ENCODE measurements at regions not wholly inside any gene's neighbourhood (a gene's known extent, or its start where the extent isn't known, plus 50 kb on each side); places are given as distances from the start of the nearest gene placed in this dataset.
"Not testable (repeated sequence)": the region's sequence is repeated elsewhere in the genome, so short reads cannot be mapped to it uniquely, and the experiment has no call there.

- no peaks in the 10 kb centered on the region for H3K79me2 ChIP-seq (ENCODE audit: low read length)
- TF ChIP-seq EZH2 (optimal IDR thresholded peaks at IDR 0.05; ENCODE audit: low read depth, low read length) = no peak
Observed at GRCh38 chr6:114878091-114878490, 535.3 kb upstream of the HS3ST5 start.

GRCh38 chr6:114874410-114874809 lies 531.6 kb upstream of the HS3ST5 start:
- Histone ChIP-seq H3K27me3 (replicated peaks; ENCODE audit: insufficient read depth, low read length) (no peaks in the 10 kb centered on the region), H3K79me2 (ENCODE audit: low read length) (no peaks in the 10 kb centered on the region), H3K9me3 (replicated peaks; ENCODE audit: insufficient read depth, low read length) (no peaks in the 10 kb centered on the region), H3K9ac (ENCODE audit: low read length) (no peak overlapping the region), H3F3A (ENCODE audit: insufficient read depth, low read length) (no peaks in the 10 kb centered on the region), H2AFZ (ENCODE audit: low read length) (no peak overlapping the region), H3K4me2 (ENCODE audit: low read depth, low read length) (no peak overlapping the region), H3K27ac (ENCODE audit: low read length) (no peak overlapping the region), H3K36me3 (replicated peaks; ENCODE audit: insufficient read depth, low read length) (no peaks in the 10 kb centered on the region), H3K4me1 (ENCODE audit: low read length) (no peaks in the 10 kb centered on the region), H4K20me1 (ENCODE audit: insufficient read depth, low read length) (no peaks in the 10 kb centered on the region), H3K9me2 (replicated peaks; ENCODE audit: insufficient read depth, low read length) (no peaks in the 10 kb centered on the region), H3K4me3 (ENCODE audit: low read length) (no peak overlapping the region)
- TF ChIP-seq CTCF (IDR thresholded peaks at IDR 0.05; ENCODE audit: low read length) (no peak), EZH2phosphoT487 (IDR thresholded peaks at IDR 0.05; ENCODE audit: low read length) (no peak), EZH2 (optimal IDR thresholded peaks at IDR 0.05; ENCODE audit: low read depth, low read length) (no peak)
- DNase-seq = no peak

More at GRCh38 chr6:114878091-114878490, 535.3 kb upstream of the HS3ST5 start:
- no peak overlapping the region for H3K27ac ChIP-seq (ENCODE audit: low read length)
- H3K4me3 ChIP-seq (ENCODE audit: low read length) = no peak overlapping the region
- H3K9ac ChIP-seq (ENCODE audit: low read length) = no peak overlapping the region
- H4K20me1 ChIP-seq (ENCODE audit: insufficient read depth, low read length) = no peaks in the 10 kb centered on the region
- H3K9me2 ChIP-seq (replicated peaks; ENCODE audit: insufficient read depth, low read length) = no peaks in the 10 kb centered on the region
- no peaks in the 10 kb centered on the region for H3K27me3 ChIP-seq (replicated peaks; ENCODE audit: insufficient read depth, low read length)
- H3K36me3 ChIP-seq (replicated peaks; ENCODE audit: insufficient read depth, low read length) = no peaks in the 10 kb centered on the region
- H3K4me1 ChIP-seq (ENCODE audit: low read length) = no peaks in the 10 kb centered on the region
- H3F3A ChIP-seq (ENCODE audit: insufficient read depth, low read length) = no peaks in the 10 kb centered on the region
- no peaks in the 10 kb centered on the region for H3K9me3 ChIP-seq (replicated peaks; ENCODE audit: insufficient read depth, low read length)
- DNase-seq = no peak
- no peak overlapping the region for H2AFZ ChIP-seq (ENCODE audit: low read length)
- no peak overlapping the region for H3K4me2 ChIP-seq (ENCODE audit: low read depth, low read length)

GRCh38 chr6:114865506-114865905 lies 522.7 kb upstream of the HS3ST5 start:
- not testable (repeated sequence) for H3K9me2 ChIP-seq (replicated peaks; ENCODE audit: insufficient read depth, low read length); H4K20me1 ChIP-seq (ENCODE audit: insufficient read depth, low read length); H3K9me3 ChIP-seq (replicated peaks; ENCODE audit: insufficient read depth, low read length); H3K79me2 ChIP-seq (ENCODE audit: low read length); H3K4me3 ChIP-seq (ENCODE audit: low read length); H3K4me1 ChIP-seq (ENCODE audit: low read length); H2AFZ ChIP-seq (ENCODE audit: low read length); H3F3A ChIP-seq (ENCODE audit: insufficient read depth, low read length); H3K27ac ChIP-seq (ENCODE audit: low read length); H3K9ac ChIP-seq (ENCODE audit: low read length); H3K27me3 ChIP-seq (replicated peaks; ENCODE audit: insufficient read depth, low read length); DNase-seq; H3K36me3 ChIP-seq (replicated peaks; ENCODE audit: insufficient read depth, low read length); H3K4me2 ChIP-seq (ENCODE audit: low read depth, low read length)

GRCh38 chr6:114863610-114864009 lies 520.8 kb upstream of the HS3ST5 start:
- no peaks in the 10 kb centered on the region for H4K20me1 ChIP-seq (ENCODE audit: insufficient read depth, low read length)
- no peak overlapping the region for H3K4me3 ChIP-seq (ENCODE audit: low read length)
- H3K27me3 ChIP-seq (replicated peaks; ENCODE audit: insufficient read depth, low read length) = no peaks in the 10 kb centered on the region
- no peaks in the 10 kb centered on the region for H3K36me3 ChIP-seq (replicated peaks; ENCODE audit: insufficient read depth, low read length)
- H3K27ac ChIP-seq (ENCODE audit: low read length) = no peak overlapping the region
- H3K4me1 ChIP-seq (ENCODE audit: low read length) = no peaks in the 10 kb centered on the region
- H3K9ac ChIP-seq (ENCODE audit: low read length) = no peak overlapping the region
- H3K9me2 ChIP-seq (replicated peaks; ENCODE audit: insufficient read depth, low read length) = no peaks in the 10 kb centered on the region
- no peak for DNase-seq
- TF ChIP-seq EZH2phosphoT487 (IDR thresholded peaks at IDR 0.05; ENCODE audit: low read length) (no peak), EZH2 (optimal IDR thresholded peaks at IDR 0.05; ENCODE audit: low read depth, low read length) (no peak), CTCF (IDR thresholded peaks at IDR 0.05; ENCODE audit: low read length) (no peak)
- H3K4me2 ChIP-seq (ENCODE audit: low read depth, low read length) = no peak overlapping the region
- no peaks in the 10 kb centered on the region for H3F3A ChIP-seq (ENCODE audit: insufficient read depth, low read length)
- H3K9me3 ChIP-seq (replicated peaks; ENCODE audit: insufficient read depth, low read length) = no peaks in the 10 kb centered on the region
- H2AFZ ChIP-seq (ENCODE audit: low read length) = no peak overlapping the region
- no peaks in the 10 kb centered on the region for H3K79me2 ChIP-seq (ENCODE audit: low read length)
